ENCODE measurements at regions not wholly inside any gene's neighbourhood (a gene's known extent, or its start where the extent isn't known, plus 50 kb on each side); places are given as distances from the start of the nearest gene placed in this dataset.
"Not testable (repeated sequence)": the region's sequence is repeated elsewhere in the genome, so short reads cannot be mapped to it uniquely, and the experiment has no call there.

DNA sequence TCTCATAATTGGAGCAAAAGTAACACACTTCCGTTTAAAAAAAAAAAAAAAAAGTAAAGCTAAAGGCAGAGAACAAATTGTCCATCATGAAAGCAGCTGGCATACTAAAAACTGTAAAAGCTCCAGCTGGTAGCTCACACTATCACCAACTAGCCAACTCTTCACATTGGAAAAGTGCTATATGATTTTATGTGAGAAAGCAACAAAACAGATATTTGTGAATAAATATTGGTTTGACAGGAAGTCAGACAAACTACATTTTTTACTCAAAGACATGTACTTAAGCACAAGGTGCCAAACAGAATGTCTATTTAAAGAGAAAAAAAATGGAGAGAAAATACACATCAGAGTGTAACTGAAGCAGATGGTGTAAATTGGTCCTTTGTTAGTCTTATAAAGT, 231.2 kb upstream of the CADM2 start:
- H3K4me1 ChIP-seq (ENCODE audit: insufficient read depth), result no peaks in the 10 kb centered on the region
- no peaks in the 10 kb centered on the region for H3K9me3 ChIP-seq
- WGBS, 3 donors, result 38 to 54% (median 46%) methylated on average over 1 of the region's 1 CpG
- intact Hi-C loops (cut with DNase I), result no loop called here
- no peak overlapping the region for H3K27ac ChIP-seq
- no peaks in the 10 kb centered on the region for H3K36me3 ChIP-seq
- no peaks in the 10 kb centered on the region for H3K27me3 ChIP-seq
- no peak for TF ChIP-seq POLR2A (IDR thresholded peaks at IDR 0.05)
- no peak overlapping the region for H3K4me3 ChIP-seq
- DNase-seq, result no peak

DNA sequence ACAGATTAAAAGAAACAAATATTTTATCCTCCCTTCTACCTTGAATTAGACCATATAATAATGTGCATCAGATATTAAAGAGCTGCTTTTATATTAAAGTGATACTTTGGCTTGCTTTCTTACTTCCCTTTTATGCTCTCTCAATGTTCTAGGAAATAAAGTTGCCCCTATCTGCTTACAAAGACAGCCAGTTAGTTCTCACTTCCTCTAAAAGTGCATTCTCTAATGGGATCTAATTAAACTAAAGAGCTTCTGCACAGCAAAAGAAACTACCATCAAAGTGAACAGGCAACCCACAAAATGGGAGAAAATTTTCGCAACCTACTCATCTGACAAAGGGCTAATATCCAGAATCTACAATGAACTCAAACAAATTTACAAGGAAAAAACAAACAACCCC, 224.1 kb upstream of the CADM2 start:
- DNase-seq; H3K27ac ChIP-seq; H3K4me3 ChIP-seq; H3K36me3 ChIP-seq; H3K9me3 ChIP-seq; H3K27me3 ChIP-seq; intact Hi-C loops (cut with DNase I); H3K4me1 ChIP-seq (ENCODE audit: insufficient read depth): not testable (repeated sequence)
- 75 to 83% (median 78%) methylated on average over 1 of the region's 1 CpG for WGBS, 3 donors

DNA sequence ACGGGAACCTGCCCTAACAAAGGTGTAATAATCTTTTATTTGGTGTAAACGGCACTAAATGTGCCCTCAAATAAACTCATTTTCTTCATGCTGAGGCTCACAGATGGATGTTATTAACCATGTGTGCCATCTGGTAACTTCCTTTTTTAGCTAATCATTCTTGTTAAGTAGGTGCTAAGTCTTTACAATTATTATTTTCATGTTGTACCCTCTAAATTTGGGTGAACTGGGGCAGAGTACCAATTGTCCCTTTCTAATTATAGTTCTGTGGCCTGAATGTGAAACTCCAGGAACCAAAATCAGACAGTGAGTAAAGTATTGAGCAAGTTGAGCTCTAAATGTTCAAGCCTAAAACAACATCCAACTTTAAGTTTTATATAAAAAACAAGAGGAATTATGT, 220.7 kb upstream of the CADM2 start:
- Histone ChIP-seq H3K4me1 (ENCODE audit: insufficient read depth) (no peaks in the 10 kb centered on the region), H3K27ac (no peak overlapping the region), H3K27me3 (no peaks in the 10 kb centered on the region), H3K4me3 (no peak overlapping the region), H3K36me3 (no peaks in the 10 kb centered on the region), H3K9me3 (no peaks in the 10 kb centered on the region)
- DNase-seq, result no peak
- intact Hi-C loops (cut with DNase I), result no loop called here
- no peak for TF ChIP-seq EP300 (IDR thresholded peaks at IDR 0.05)
- TF ChIP-seq, protein P1, sequence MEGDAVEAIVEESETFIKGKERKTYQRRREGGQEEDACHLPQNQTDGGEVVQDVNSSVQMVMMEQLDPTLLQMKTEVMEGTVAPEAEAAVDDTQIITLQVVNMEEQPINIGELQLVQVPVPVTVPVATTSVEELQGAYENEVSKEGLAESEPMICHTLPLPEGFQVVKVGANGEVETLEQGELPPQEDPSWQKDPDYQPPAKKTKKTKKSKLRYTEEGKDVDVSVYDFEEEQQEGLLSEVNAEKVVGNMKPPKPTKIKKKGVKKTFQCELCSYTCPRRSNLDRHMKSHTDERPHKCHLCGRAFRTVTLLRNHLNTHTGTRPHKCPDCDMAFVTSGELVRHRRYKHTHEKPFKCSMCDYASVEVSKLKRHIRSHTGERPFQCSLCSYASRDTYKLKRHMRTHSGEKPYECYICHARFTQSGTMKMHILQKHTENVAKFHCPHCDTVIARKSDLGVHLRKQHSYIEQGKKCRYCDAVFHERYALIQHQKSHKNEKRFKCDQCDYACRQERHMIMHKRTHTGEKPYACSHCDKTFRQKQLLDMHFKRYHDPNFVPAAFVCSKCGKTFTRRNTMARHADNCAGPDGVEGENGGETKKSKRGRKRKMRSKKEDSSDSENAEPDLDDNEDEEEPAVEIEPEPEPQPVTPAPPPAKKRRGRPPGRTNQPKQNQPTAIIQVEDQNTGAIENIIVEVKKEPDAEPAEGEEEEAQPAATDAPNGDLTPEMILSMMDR (IDR thresholded peaks at IDR 0.05), result no peak
- TF ChIP-seq POLR2A (IDR thresholded peaks at IDR 0.05), result no peak
- whole genome bisulfite sequencing, 3 donors, result 28 to 39% (median 32%) methylated on average over 2 of the region's 2 CpGs

DNA sequence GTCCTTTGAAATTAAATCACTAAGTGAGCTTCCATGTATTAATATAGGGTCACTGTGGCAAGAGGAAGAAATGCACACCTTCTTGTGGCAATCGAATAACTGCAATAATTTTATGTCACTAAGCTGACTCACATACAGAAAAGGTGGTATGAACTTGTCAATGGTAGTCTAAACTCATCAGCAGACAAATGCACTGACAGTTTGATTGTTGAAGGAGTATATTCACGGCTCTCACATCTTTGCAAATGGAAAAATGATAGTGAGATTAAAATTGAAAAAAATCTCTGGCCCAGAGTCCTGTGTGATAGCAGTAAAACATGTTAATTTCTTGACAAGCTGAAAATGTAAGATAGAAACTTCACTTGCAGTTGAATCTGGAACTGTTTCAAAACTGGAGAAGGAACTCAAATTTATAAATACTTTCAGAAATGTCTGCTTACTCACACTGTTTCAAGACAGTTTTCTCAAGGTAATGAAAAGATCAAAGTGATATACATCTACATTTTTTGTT, 215.8 kb upstream of the CADM2 start:
- WGBS, 3 donors, result 37 to 44% (median 40%) methylated on average over 2 of the region's 2 CpGs
- no peak for TF ChIP-seq EP300 (IDR thresholded peaks at IDR 0.05)
- TF ChIP-seq, protein P1 (IDR thresholded peaks at IDR 0.05), result no peak
- TF ChIP-seq POLR2A (IDR thresholded peaks at IDR 0.05), result no peak
- Histone ChIP-seq H3K4me3 (no peak overlapping the region), H3K27ac (no peak overlapping the region), H3K4me1 (ENCODE audit: insufficient read depth) (no peaks in the 10 kb centered on the region), H3K36me3 (no peaks in the 10 kb centered on the region), H3K9me3 (no peaks in the 10 kb centered on the region), H3K27me3 (no peaks in the 10 kb centered on the region)
- DNase-seq, result no peak
- intact Hi-C loops (cut with DNase I), result no loop called here

DNA sequence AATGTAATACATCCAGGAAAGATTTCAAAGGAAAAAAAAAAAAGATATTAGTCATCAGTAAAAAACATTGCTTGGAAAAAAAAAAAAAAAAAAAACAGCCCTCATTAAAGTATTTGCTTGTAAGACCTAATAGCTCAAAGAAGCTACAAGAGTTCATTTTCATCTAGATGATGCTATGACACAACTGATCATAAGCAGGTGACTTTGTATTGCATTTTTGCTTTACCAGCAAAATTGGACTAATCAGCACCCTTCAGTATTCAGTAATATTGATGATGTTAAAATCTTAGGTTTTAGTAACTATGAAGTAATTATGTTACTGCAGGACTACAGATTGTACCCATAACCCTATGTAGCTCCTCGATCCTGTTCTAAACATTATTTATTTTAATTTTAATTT, 214.7 kb upstream of the CADM2 start:
- intact Hi-C loops (cut with DNase I), result no loop called here
- no peaks in the 10 kb centered on the region for H3K9me3 ChIP-seq
- TF ChIP-seq EP300 (IDR thresholded peaks at IDR 0.05) (no peak), POLR2A (IDR thresholded peaks at IDR 0.05) (no peak)
- TF ChIP-seq, protein P1 (IDR thresholded peaks at IDR 0.05), result no peak
- H3K4me3 ChIP-seq, result no peak overlapping the region
- no peak overlapping the region for H3K27ac ChIP-seq
- no peaks in the 10 kb centered on the region for H3K36me3 ChIP-seq
- DNase-seq, result no peak
- 81 to 95% (median 86%) methylated on average over 1 of the region's 1 CpG for WGBS, 3 donors
- H3K27me3 ChIP-seq, result no peaks in the 10 kb centered on the region
- no peaks in the 10 kb centered on the region for H3K4me1 ChIP-seq (ENCODE audit: insufficient read depth)

DNA sequence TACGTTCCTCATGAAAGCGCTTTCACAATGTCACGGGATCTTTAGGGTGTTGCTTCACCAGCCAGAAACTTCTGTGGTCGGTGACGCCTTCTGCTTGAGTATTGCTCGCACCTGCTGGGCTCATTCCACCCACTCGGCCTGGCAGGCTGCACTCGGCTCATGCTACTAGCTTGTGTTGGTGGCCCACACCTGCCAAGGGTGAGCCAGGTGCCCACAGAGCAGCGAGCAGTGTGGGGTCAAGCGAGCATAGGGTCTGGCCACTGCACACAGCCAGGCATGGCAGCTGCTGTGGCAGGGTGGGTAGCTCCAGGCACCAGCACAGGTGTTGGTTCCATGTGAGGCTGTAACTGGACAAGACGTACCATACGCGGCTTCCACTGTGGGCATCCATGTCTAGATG, 202.9 kb upstream of the CADM2 start:
- intact Hi-C loops (cut with DNase I), result no loop called here
- peaks cover 1% of the 10 kb centered on the region for H3K4me1 ChIP-seq (ENCODE audit: insufficient read depth)
- WGBS, 3 donors, result 90 to 94% (median 92%) methylated on average over 11 to 13 of the region's 13 CpGs
- H3K36me3 ChIP-seq, result no peaks in the 10 kb centered on the region
- no peak overlapping the region for H3K27ac ChIP-seq
- no peaks in the 10 kb centered on the region for H3K27me3 ChIP-seq
- no peaks in the 10 kb centered on the region for H3K9me3 ChIP-seq
- H3K4me3 ChIP-seq, result no peak overlapping the region
- TF ChIP-seq, protein P1 (IDR thresholded peaks at IDR 0.05), result no peak
- DNase-seq, result no peak
